ENCODE measurements at regions not wholly inside any gene's neighbourhood (a gene's known extent, or its start where the extent isn't known, plus 50 kb on each side); places are given as distances from the start of the nearest gene placed in this dataset.

DNA sequence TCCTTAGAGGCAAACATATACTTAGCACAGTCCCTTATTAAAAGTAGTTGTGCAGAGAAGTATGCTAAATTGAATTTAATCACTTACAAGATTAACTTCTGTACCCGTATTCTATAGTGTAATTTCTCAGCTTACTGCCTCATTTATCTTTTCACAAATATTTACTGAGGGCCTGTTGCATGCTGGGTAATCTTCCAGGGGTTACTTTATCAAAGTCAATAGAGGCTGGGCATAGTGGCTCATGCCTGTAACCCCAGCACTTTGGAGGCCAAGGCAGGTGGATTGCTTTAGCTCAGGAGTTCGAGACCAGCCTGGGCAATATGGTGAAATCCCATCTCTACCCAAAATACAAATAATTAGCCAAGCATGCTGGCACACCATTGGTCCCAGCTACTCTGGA, 111.7 kb upstream of the RAB27B start:
- DNase-seq (ENCODE audit: low read depth in 4 of 4, low spot score in 3 of 4), result no peak

GRCh38 chr18:54717673-54718407, 110.4 kb upstream of the RAB27B start:
- DNase-seq (ENCODE audit: low read depth in 4 of 4, low spot score in 3 of 4), result peak in 1 of 4 donors; percentile 3

- no peak for DNase-seq (ENCODE audit: low read depth in 4 of 4, low spot score in 3 of 4)
Observed at GRCh38 chr18:54718408-54718773, 109.9 kb upstream of the RAB27B start.

DNA sequence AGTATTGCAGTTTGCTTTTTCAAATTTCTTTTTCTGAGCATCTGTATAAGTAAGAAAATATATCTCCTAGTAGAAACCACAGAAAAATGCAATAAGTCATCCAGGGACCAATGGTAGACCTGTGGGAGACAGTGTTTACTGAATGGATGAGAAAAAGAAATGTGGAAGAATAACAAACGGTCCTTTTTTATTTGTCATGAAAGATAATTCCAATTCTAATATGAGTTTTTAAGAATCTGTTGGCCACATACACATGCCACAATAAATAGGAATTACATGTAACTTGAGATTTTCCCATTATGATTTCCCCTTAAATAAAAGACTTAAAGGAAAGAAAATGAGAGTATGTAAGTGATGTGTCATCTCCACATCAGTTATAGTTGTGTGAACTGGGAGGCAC, 107.7 kb upstream of the RAB27B start:
- no peak for DNase-seq (ENCODE audit: low read depth in 4 of 4, low spot score in 3 of 4)

DNA sequence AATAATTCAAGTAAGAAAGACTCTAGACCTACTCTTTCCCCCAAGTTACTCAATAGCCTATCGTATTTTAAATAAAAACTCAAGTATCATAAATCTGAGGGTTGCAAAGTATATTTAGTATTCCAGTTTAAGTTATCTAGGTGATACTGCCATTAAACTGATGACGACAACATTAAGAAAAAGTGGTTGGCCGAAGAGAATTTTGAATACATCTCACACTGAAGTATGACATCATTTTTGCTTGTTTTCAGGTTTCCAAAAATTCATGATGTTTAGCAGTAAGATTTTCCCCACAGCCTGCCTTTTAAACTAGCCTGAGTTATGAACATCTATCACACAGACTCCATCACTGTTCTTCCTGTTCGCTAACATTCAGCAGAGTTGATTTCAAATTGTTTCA, 102.1 kb upstream of the RAB27B start:
- DNase-seq (ENCODE audit: low read depth in 4 of 4, low spot score in 3 of 4), result no peak

GRCh38 chr18:54734059-54734458, 94.2 kb upstream of the RAB27B start:
- DNase-seq (ENCODE audit: low read depth in 4 of 4, low spot score in 3 of 4), result no peak

DNA sequence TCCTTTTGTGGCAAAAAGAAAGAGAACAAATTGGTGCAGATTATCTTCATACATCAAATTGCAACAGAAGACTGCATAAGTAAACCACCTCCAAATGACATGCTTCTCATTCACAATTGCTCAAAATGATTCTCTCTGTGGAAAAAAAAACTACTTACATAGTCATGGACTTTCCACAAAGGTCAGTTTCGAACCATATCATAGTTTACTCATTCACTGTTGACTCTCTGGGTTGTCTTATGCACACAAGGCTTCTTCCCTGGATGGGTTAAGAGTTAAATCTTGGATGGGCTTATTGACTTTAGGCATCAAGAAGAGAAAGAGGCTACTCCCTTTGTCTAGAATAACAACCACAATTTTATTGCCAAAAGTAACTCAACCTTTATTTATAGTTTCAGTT, 91.3 kb upstream of the RAB27B start:
- DNase-seq (ENCODE audit: low read depth in 4 of 4, low spot score in 3 of 4), result no peak

DNA sequence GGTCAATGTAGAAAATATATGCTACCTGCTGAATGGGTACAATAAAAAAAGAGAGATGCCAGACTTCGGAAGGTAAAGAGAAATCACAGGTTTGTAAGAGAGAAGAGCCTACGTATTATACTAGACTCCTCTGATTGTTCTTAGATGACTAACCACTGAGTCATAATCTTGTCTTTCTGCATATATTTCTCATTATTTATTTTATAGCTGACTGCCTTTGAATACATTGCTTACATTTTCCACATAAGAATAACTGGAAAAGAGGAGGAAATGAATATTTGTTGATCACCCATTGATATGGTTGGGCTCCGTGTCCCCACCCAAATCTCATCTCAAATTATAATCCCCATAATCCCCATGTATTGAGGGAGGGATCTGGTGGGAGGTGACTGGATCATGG, 90.3 kb upstream of the RAB27B start:
- no peak for DNase-seq (ENCODE audit: low read depth in 4 of 4, low spot score in 3 of 4)

DNA sequence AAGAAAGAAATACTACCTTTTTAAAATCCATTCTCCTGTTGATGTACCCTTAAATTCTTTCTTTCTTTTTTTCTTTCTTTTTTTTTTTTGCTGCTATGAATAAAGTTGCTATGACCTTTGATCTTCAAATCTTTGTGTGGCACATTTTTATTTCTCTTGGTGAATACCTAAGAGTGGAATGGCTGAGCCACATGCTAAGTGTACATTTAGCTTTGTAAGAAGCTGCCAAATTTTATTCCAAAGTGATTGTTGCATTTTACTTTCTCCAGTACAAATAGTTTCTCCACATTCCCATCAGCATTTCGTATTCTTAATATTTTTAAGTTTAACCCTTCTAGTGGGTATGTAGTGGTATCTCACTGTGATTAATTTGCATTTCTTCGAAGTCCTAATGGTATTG, 88.8 kb upstream of the RAB27B start:
- no peak for DNase-seq (ENCODE audit: low read depth in 4 of 4, low spot score in 3 of 4)

- DNase-seq (ENCODE audit: low read depth in 4 of 4, low spot score in 3 of 4), result no peak
Observed at GRCh38 chr18:54740136-54740846, 88.0 kb upstream of the RAB27B start.

DNA sequence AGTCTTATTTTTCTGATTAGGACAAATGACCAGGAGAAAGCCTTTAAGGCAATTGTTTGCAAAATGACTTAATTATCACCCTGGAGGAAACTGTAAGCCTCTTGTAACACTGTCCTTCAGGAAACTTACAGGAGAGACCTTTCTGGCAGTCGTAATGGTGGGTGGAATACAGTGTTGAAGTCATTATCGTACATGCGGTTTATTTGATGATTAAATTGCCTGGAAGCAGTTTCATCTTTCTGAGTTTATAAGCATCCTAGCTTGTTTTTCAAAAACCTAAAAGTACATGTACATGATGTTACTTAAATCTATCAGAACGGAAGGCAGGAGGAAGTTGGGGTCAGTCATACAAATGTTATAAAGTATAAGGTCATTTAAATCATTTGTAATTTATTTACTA, 86.2 kb upstream of the RAB27B start:
- no peak for DNase-seq (ENCODE audit: low read depth in 4 of 4, low spot score in 3 of 4)

DNA sequence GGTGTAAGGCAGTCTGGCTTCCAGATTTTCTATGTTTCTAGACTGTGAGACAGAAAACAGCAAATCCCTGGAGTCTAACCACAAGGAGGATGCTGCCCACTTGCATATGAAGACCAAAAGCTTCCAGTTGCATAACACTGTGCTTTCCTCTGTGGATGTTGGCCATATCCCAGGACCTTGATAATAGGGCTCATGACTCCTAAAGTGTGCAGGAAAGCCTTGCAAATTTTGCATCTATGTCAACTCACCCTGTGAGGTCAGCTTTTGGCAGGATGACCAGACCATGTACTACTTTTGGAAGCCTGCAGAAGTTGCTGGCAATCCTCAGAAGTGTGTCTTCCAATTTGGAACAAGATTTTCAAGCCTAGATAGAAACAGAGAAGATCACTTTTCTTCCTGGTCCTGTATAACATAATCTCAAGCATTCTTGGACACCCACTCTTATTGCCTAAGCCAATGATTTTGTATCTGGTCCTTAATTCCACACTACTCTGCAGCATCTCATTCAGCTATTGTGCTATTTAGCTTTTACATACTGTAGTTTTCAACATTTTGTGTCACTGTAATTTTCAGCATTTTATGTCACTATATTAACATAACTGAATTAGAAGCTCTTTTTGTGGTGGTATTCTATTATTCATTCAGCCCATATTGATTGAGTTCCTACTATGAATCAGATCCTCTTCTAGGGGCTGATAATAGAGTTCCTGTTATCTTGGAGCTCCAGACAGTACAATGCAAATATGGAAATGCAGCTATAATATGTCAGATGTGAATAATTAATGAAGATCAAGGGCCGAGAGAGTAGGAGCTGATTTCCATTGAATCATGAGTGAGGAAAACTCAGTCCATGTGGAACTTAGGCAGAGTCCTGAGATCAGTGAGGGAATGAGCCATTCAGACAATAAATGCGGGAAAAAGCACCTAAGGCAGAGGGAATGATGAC, 85.3 kb upstream of the RAB27B start:
- no peak for DNase-seq (ENCODE audit: low read depth in 4 of 4, low spot score in 3 of 4)

DNA sequence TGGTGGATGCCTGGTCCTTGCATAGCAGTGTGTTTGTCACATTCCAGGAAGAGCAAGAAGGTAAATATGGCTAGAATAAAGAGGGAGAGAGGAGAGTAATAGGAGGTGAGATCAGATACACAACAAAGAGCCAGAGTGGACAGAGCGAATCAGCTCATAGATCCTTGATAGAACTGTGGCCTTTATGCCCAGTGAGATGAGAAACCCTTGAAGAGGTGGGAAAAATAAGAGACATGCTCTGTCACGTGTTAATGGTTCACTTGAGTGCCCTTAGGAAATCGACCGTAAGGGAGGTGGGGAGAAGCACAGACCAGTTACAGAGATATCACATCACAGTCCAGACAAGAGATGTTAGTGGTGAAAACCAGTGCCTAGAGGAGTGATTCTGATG, 84.7 kb upstream of the RAB27B start:
- DNase-seq (ENCODE audit: low read depth in 4 of 4, low spot score in 3 of 4), result no peak

DNA sequence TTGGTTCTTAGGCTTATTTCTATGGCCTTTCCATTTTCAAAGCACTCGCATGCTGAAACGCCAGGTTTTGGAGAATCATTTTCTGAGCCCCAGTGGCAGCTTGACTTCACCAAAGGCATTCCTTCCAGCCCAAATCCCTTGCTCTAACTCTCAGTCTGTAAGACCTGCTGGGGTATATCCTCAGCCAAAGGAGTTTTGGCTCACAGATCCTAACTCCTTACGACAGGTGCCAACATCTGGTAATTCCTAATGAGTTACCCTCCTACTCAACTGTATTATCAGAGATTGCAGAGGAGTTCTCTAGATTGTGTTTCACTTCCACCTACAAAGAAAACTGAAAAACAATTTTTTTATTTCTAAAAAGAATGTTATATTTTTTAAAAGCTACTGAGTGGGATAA, 79.0 kb upstream of the RAB27B start:
- no peak for DNase-seq (ENCODE audit: low read depth in 4 of 4, low spot score in 3 of 4)

GRCh38 chr18:54750350-54750749, 77.9 kb upstream of the RAB27B start:
- DNase-seq (ENCODE audit: low read depth in 4 of 4, low spot score in 3 of 4), result no peak

- DNase-seq (ENCODE audit: low read depth in 4 of 4, low spot score in 3 of 4), result no peak
Observed at GRCh38 chr18:54752185-54752584, 76.1 kb upstream of the RAB27B start.

DNA sequence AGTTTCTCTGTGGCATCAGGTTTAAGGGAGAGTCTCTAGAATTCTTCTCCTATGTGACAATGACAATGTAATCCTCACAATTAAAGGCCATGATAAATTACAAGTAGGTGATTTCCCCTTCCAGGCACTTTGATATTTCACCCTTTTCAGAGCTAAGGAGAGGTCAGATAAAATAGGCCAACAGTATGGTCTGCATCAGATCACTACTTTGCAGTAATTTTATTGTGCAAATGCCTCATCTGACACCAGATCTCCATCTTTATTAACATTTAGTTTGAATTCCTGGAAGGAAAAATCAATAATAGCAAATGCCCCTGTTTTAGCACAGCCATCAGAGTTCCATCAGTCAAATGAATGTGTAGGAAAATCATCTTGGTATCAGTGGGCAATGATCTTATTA, 72.8 kb upstream of the RAB27B start:
- no peak for DNase-seq (ENCODE audit: low read depth in 4 of 4, low spot score in 3 of 4)

GRCh38 chr18:54762386-54762785, 65.9 kb upstream of the RAB27B start:
- DNase-seq (ENCODE audit: low read depth in 4 of 4, low spot score in 3 of 4), result no peak

GRCh38 chr18:54764786-54765185, 63.5 kb upstream of the RAB27B start:
- no peak for DNase-seq (ENCODE audit: low read depth in 4 of 4, low spot score in 3 of 4)

GRCh38 chr18:54765636-54766375, 62.5 kb upstream of the RAB27B start:
- DNase-seq (ENCODE audit: low read depth in 4 of 4, low spot score in 3 of 4), result no peak

DNA sequence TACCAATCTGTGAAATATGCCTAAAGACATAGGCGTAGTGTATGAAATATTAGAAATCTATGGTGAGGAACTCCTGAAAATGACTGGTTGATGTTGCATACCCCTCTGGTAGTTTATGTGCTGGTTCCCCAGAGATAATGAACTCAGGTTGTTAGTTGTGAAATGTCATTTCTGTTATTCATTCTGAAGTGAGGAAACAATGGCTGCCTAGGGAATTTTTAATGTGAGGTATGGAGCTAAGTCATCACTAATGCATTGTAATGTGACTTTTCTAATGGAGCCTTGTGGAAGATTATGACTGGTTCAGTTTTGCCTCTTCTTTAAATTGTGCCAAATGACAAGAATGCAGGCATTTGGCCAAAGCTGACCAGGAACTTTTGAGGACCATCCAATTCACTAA, 61.6 kb upstream of the RAB27B start:
- no peak for DNase-seq (ENCODE audit: low read depth in 4 of 4, low spot score in 3 of 4)
